SKM-1 treated with dmso at 0.1 percent for 144 hours (cell line): ENCODE measurements at regions not wholly inside any gene's neighbourhood (a gene's known extent, or its start where the extent isn't known, plus 50 kb on each side); places are given as distances from the start of the nearest gene placed in this dataset.

Experiments used
- DNase-seq: peaks from one replicate; lab custom pipeline; 2025; ENCODE audit not compliant: unreplicated experiment; lab: John Stamatoyannopoulos, UW

GRCh38 chr13:73684286-73684685, 449.9 kb downstream of the KLF12 start:
- no peak for DNase-seq

GRCh38 chr13:73683746-73684145, 450.5 kb downstream of the KLF12 start:
- DNase-seq: no peak

GRCh38 chr13:73681779-73682178, 452.4 kb downstream of the KLF12 start:
- no peak for DNase-seq

- DNase-seq: no peak
These were observed 453.2 kb downstream of the KLF12 start for GRCh38 chr13:73681015-73681414.

GRCh38 chr13:73677048-73677601, 457.1 kb downstream of the KLF12 start:
- peak; percentile 14 for DNase-seq

- DNase-seq: no peak
These were observed 457.6 kb downstream of the KLF12 start for GRCh38 chr13:73676550-73677047.

- no peak for DNase-seq
These were observed 458.4 kb downstream of the KLF12 start for GRCh38 chr13:73675821-73676220.

GRCh38 chr13:73674570-73674969, 459.6 kb downstream of the KLF12 start:
- no peak for DNase-seq

GRCh38 chr13:73673931-73674330, 460.3 kb downstream of the KLF12 start:
- DNase-seq: no peak

GRCh38 chr13:73672492-73672891, 461.7 kb downstream of the KLF12 start:
- no peak for DNase-seq

GRCh38 chr13:73671732-73672131, 462.5 kb downstream of the KLF12 start:
- no peak for DNase-seq

GRCh38 chr13:73671011-73671410, 463.2 kb downstream of the KLF12 start:
- DNase-seq: no peak

- no peak for DNase-seq
These were observed 466.4 kb downstream of the KLF12 start for GRCh38 chr13:73667756-73668155.

GRCh38 chr13:73665261-73665660, 468.9 kb downstream of the KLF12 start:
- DNase-seq: no peak

GRCh38 chr13:73664851-73665250, 469.4 kb downstream of the KLF12 start:
- DNase-seq: no peak

- no peak for DNase-seq
These were observed 471.4 kb downstream of the KLF12 start for GRCh38 chr13:73662833-73663232.

GRCh38 chr13:73661687-73662425, 472.3 kb downstream of the KLF12 start:
- no peak for DNase-seq

- DNase-seq: no peak
These were observed 473.1 kb downstream of the KLF12 start for GRCh38 chr13:73661066-73661465.

GRCh38 chr13:73658639-73659038, 475.6 kb downstream of the KLF12 start:
- DNase-seq: no peak

- DNase-seq: no peak
These were observed 476.2 kb downstream of the KLF12 start for GRCh38 chr13:73657821-73658540.

- no peak for DNase-seq
These were observed 477.3 kb downstream of the KLF12 start for GRCh38 chr13:73656863-73657262.

- no peak for DNase-seq
These were observed 480.5 kb downstream of the KLF12 start for GRCh38 chr13:73653688-73654087.
